ENCODE measurements at regions not wholly inside any gene's neighbourhood (a gene's known extent, or its start where the extent isn't known, plus 50 kb on each side); places are given as distances from the start of the nearest gene placed in this dataset.

GRCh38 chr1:100604372-100604771, 66.4 kb downstream of the GPR88 start:
- TF ChIP-seq POLR2A (IDR thresholded peaks at IDR 0.05; ENCODE audit: low read length) (no peak), GATA1 (IDR thresholded peaks at IDR 0.05; ENCODE audit: low read depth, low read length) (no peak)

All from erythroblast (primary cell).